PC-3 (cell line): ENCODE measurements at regions not wholly inside any gene's neighbourhood (a gene's known extent, or its start where the extent isn't known, plus 50 kb on each side); places are given as distances from the start of the nearest gene placed in this dataset.

Experiments
- ATAC-seq: fragments of 200-7000 bp; cut with Tn5 transposase; 2 replicates; pipeline ENCODE4 v1.9.1; 2020; ENCODE audit warnings: mild to moderate bottlenecking, moderate library complexity
- BruUV-seq: library from RNA; stranded (reverse); fragments of 400-500 nt; replicated peaks from 2 replicates; lab custom pipeline; 2021; lab: Mats Ljungman, UMichigan
- CTCF ChIA-PET: fragments of 300-600 bp; sonication (Branson Sonifier 250); formaldehyde crosslinking; loops from one replicate; lab custom pipeline; 2022; ENCODE audit warnings: antibody characterized with exemption; lab: Charles Lee
- POLR2A ChIA-PET: fragments of 300-600 bp; sonication (Branson Sonifier 250); formaldehyde crosslinking; loops from one replicate; lab custom pipeline; 2022; ENCODE audit warnings: antibody characterized with exemption; ENCODE audit not compliant: unreplicated experiment; lab: Charles Lee
- DNase-seq: peaks from one replicate; pipeline ENCODE4 v3.0.0-alpha.2; 2015
- H2AFZ ChIP-seq: fragments of 300-600 bp; sonication (generic); 2 replicates; pipeline ENCODE4 v1.6.0; 2016; ENCODE audit warnings: antibody characterized with exemption, low read length
- H3F3A ChIP-seq: fragments of 300-600 bp; sonication (generic); one replicate; pipeline ENCODE4 v1.6.0; 2017; ENCODE audit warnings: antibody characterized with exemption, low read length, control low read depth, mild to moderate bottlenecking; ENCODE audit not compliant: unreplicated experiment
- H3K27ac ChIP-seq: fragments of 300-600 bp; sonication (generic); 2 replicates; pipeline ENCODE4 v1.5.1; 2016; ENCODE audit warnings: mild to moderate bottlenecking, low read length
- H3K27me3 ChIP-seq: fragments of 300-600 bp; sonication (generic); 2 replicates; pipeline ENCODE4 v1.6.1; 2016; ENCODE audit warnings: low read length, mixed read lengths
- H3K36me3 ChIP-seq: fragments of 300-600 bp; sonication (generic); 2 replicates; pipeline ENCODE4 v1.6.1; 2016; ENCODE audit warnings: low read depth, mixed run types, low read length, mixed read lengths
- H3K4me1 ChIP-seq: fragments of 300-600 bp; sonication (generic); 2 replicates; pipeline ENCODE4 v1.5.1; 2016; ENCODE audit warnings: low read length; ENCODE audit not compliant: insufficient read depth
- H3K4me2 ChIP-seq: fragments of 300-600 bp; sonication (generic); 2 replicates; pipeline ENCODE4 v1.6.0; 2016; ENCODE audit warnings: low read length
- H3K4me3 ChIP-seq: fragments of 300-600 bp; sonication (generic); 2 replicates; pipeline ENCODE4 v1.5.1; 2016; ENCODE audit warnings: mild to moderate bottlenecking, low read length, mixed read lengths
- H3K79me2 ChIP-seq: fragments of 300-600 bp; sonication (generic); 2 replicates; pipeline ENCODE4 v1.6.1; 2017; ENCODE audit warnings: low read length, mixed read lengths
- H3K9ac ChIP-seq: fragments of 300-600 bp; sonication (generic); 2 replicates; pipeline ENCODE4 v1.6.0; 2016; ENCODE audit warnings: mild to moderate bottlenecking, low read length
- H3K9me2 ChIP-seq: fragments of 300-600 bp; sonication (generic); replicated peaks from 2 replicates; pipeline ENCODE4 v1.6.1; 2016; ENCODE audit warnings: mixed run types, low read length, mixed read lengths
- H3K9me3 ChIP-seq: fragments of 300-600 bp; sonication (generic); 2 replicates; pipeline ENCODE4 v1.6.1; 2016; ENCODE audit warnings: low read length, mixed read lengths
- H4K20me1 ChIP-seq: fragments of 300-600 bp; sonication (generic); 2 replicates; pipeline ENCODE4 v1.6.1; 2016; ENCODE audit warnings: low read length, mixed read lengths
- EZH2 ChIP-seq: fragments of 300-600 bp; sonication (generic); IDR thresholded peaks from one replicate; pipeline ENCODE4 v1.6.1; 2017; ENCODE audit warnings: antibody characterized with exemption, mild to moderate bottlenecking, low read length; ENCODE audit not compliant: unreplicated experiment
- EZH2phosphoT487 ChIP-seq: fragments of 300-600 bp; sonication (generic); IDR thresholded peaks from 2 replicates; pipeline ENCODE4 v1.6.1; 2018; ENCODE audit warnings: mild to moderate bottlenecking, antibody characterized with exemption, low read length, borderline replicate concordance
- intact Hi-C: fragments of 100-400 bp; cut with micrococcal nuclease; formaldehyde crosslinking; loops from 2 replicates; pipeline ENCODE4 v1.9.0; 2023
- TF ChIP-seq, protein P1 (sequence below): fragments of 300-600 bp; sonication (generic); conservative IDR thresholded peaks from 2 replicates; pipeline ENCODE4 v1.5.1; 2017; ENCODE audit warnings: antibody characterized with exemption, low read depth, mild to moderate bottlenecking, low read length

DNA sequence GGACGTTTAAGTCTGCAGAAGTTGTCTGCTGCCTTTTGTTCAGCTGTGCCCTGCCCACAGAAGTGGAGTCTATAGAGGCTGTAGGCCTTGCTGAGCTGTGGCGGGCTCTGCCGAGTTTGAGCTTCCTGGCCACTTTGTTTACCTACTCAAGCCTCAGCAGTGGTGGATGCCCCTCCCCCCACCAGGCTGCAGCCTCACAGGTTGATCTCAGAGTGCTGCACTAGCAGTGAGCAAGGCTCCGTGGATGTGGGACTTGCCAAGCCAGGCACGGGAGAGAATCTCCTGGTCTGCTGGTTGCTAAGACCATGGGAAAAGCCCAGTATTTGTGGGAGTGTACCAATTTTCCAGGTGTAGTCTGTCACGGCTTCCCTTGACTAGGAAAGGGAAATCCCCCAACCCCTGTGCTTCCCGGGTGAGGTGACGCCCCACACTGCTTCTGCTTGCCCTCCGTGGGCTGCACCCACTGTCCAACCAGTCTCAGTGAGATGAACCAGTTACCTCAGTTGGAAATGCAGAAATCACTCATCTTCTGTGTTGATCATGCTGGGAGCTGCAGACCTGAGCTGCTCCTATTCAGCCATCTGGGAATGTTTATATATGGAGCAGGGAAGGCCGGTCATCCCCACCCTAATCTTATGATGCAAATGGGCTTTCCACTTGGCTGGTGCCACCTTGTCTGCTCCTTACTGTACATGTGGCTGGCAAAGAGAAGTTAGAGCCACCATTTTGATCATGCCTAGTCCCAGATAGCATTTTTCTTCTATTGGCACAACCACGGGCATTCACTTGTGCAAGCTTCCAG, 156.9 kb upstream of the ITGA6 start:
- POLR2A ChIA-PET, result no interaction called here
- BruUV-seq, result no TSS peak
- no peak overlapping the region for H2AFZ ChIP-seq

DNA sequence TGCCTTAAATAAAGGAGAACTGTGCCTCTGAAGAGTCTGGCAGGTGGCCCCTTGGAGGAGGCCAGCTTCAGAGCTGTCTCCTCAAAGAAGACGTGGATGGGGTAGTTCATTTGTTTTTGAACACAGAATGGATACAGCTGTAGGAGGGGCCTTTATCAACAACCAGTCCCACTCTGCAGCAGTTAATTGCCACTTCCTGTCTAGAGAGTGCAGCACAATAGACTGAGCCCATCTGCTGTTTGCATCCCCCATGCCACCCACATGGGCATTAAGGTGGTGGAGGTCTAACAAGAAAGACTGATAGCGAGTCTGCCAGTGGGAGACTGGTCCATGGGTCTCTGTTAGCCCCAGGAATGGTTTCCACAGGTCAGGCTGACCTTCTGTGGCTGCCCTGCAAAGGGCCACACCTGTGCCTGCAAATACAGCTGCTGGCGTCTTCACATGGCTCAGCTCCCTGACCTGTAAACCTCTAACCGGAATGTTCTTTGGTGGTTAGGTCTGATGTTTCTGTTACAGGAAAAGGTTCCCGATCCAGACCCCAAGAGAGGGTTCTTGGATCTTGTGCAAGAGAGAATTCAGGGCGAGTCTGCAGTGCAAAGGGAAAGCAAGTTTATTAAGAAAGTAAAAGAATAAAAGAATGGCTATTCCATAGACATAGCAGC, 153.3 kb upstream of the ITGA6 start:
- BruUV-seq, result no TSS peak
- Histone ChIP-seq H3F3A (no peaks in the 10 kb centered on the region), H3K9me3 (no peaks in the 10 kb centered on the region), H3K27ac (no peak overlapping the region), H3K9ac (no peak overlapping the region), H3K4me3 (no peak overlapping the region), H3K79me2 (no peaks in the 10 kb centered on the region), H3K4me2 (no peak overlapping the region), H4K20me1 (no peaks in the 10 kb centered on the region), H2AFZ (no peak overlapping the region), H3K4me1 (peaks cover 10% of the 10 kb centered on the region; the same call in 1 of the 2 replicates), H3K9me2 (no peaks in the 10 kb centered on the region), H3K27me3 (no peaks in the 10 kb centered on the region), H3K36me3 (no peaks in the 10 kb centered on the region)
- CTCF ChIA-PET, result no interaction called here
- ATAC-seq (no peak), DNase-seq (no peak)
- intact Hi-C loops, result no loop called here
- POLR2A ChIA-PET, result no interaction called here
- no peak for TF ChIP-seq EZH2
- no peak for TF ChIP-seq EZH2phosphoT487
- TF ChIP-seq, protein P1, sequence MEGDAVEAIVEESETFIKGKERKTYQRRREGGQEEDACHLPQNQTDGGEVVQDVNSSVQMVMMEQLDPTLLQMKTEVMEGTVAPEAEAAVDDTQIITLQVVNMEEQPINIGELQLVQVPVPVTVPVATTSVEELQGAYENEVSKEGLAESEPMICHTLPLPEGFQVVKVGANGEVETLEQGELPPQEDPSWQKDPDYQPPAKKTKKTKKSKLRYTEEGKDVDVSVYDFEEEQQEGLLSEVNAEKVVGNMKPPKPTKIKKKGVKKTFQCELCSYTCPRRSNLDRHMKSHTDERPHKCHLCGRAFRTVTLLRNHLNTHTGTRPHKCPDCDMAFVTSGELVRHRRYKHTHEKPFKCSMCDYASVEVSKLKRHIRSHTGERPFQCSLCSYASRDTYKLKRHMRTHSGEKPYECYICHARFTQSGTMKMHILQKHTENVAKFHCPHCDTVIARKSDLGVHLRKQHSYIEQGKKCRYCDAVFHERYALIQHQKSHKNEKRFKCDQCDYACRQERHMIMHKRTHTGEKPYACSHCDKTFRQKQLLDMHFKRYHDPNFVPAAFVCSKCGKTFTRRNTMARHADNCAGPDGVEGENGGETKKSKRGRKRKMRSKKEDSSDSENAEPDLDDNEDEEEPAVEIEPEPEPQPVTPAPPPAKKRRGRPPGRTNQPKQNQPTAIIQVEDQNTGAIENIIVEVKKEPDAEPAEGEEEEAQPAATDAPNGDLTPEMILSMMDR, result no peak

More for the DNA sequence above, 156.9 kb upstream of the ITGA6 start:
- H3K4me3 ChIP-seq, result no peak overlapping the region
- peaks cover 9% of the 10 kb centered on the region; the same call in 1 of the 2 replicates for H3K4me1 ChIP-seq
- DNase-seq (no peak), ATAC-seq (no peak)
- no peak overlapping the region for H3K27ac ChIP-seq
- TF ChIP-seq EZH2phosphoT487, result no peak
- no peak for TF ChIP-seq EZH2
- TF ChIP-seq, protein P1, result no peak
- no peak overlapping the region for H3K4me2 ChIP-seq
- H3K9me2 ChIP-seq, result no peaks in the 10 kb centered on the region
- H3K79me2 ChIP-seq, result no peaks in the 10 kb centered on the region
- no peaks in the 10 kb centered on the region for H4K20me1 ChIP-seq
- H3K9ac ChIP-seq, result no peak overlapping the region
- no peaks in the 10 kb centered on the region for H3K36me3 ChIP-seq
- CTCF ChIA-PET, result no interaction called here
- H3F3A ChIP-seq, result no peaks in the 10 kb centered on the region
- intact Hi-C loops, result no loop called here
- no peaks in the 10 kb centered on the region for H3K9me3 ChIP-seq
- no peaks in the 10 kb centered on the region for H3K27me3 ChIP-seq

DNA sequence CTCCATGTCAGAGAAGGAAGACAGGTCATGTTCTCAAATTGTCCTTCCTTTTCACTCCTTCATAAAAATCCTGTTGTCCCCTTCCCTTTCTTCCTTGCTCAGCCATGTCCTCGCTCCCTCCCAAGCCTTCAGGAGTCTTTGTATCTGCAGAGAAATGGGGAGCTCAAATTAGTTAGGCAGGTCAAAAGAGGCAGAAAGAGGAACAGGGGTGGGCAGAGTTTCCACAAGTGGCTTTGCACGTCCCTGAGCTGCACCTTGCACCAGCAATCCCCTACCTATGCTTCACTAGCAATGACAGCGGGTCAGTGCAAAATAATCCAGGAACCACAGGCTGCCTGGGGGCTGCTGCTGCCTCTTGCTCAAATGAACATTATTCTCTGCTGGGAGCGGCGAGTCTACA, 152.1 kb upstream of the ITGA6 start:
- H3K4me1 ChIP-seq, result peaks cover 10% of the 10 kb centered on the region; the same call in 1 of the 2 replicates
- no peaks in the 10 kb centered on the region for H4K20me1 ChIP-seq
- no peaks in the 10 kb centered on the region for H3K27me3 ChIP-seq
- ChIA-PET POLR2A (no interaction called here), CTCF (no interaction called here)
- no peak for ATAC-seq
- BruUV-seq, result no TSS peak
- no peaks in the 10 kb centered on the region for H3K9me2 ChIP-seq
- H3K79me2 ChIP-seq, result no peaks in the 10 kb centered on the region
- no peak overlapping the region for H3K27ac ChIP-seq
- no peaks in the 10 kb centered on the region for H3K36me3 ChIP-seq
- no peak for TF ChIP-seq EZH2phosphoT487
- TF ChIP-seq, protein P1, result no peak
- TF ChIP-seq EZH2, result no peak
- peak overlapping the region; percentile 4; the same call in 1 of the 2 replicates for H2AFZ ChIP-seq
- intact Hi-C loops, result no loop called here
- H3K4me2 ChIP-seq, result no peak overlapping the region
- H3K9ac ChIP-seq, result no peak overlapping the region
- H3F3A ChIP-seq, result no peaks in the 10 kb centered on the region
- no peak for DNase-seq
- no peak overlapping the region for H3K4me3 ChIP-seq
- no peaks in the 10 kb centered on the region for H3K9me3 ChIP-seq
